Smooth muscle cell (in vitro differentiated cells): ENCODE measurements at regions not wholly inside any gene's neighbourhood (a gene's known extent, or its start where the extent isn't known, plus 50 kb on each side); places are given as distances from the start of the nearest gene placed in this dataset.

Experiments used
- DNase-seq: peaks from one replicate; lab custom pipeline; 2025; ENCODE audit not compliant: unreplicated experiment; lab: John Stamatoyannopoulos, UW
- H2AFZ ChIP-seq: fragments of 200-600 bp; sonication (generic); 2 replicates; pipeline ENCODE4 v1.6.0; 2016; ENCODE audit warnings: antibody characterized with exemption, low read depth, mild to moderate bottlenecking
- H3F3A ChIP-seq: fragments of 200-600 bp; sonication (generic); 2 replicates; pipeline ENCODE4 v1.6.0; 2017; ENCODE audit warnings: antibody characterized with exemption, low read depth
- H3K27ac ChIP-seq: fragments of 200-600 bp; sonication (generic); 2 replicates; pipeline ENCODE4 v1.5.1; 2016; ENCODE audit warnings: low read depth, mild to moderate bottlenecking
- H3K27me3 ChIP-seq: fragments of 200-600 bp; sonication (generic); 2 replicates; pipeline ENCODE4 v1.6.1; 2016; ENCODE audit warnings: low read depth, mild to moderate bottlenecking
- H3K36me3 ChIP-seq: fragments of 200-600 bp; sonication (generic); 2 replicates; pipeline ENCODE4 v1.5.1; 2016; ENCODE audit warnings: low read depth
- H3K4me1 ChIP-seq: fragments of 200-600 bp; sonication (generic); 2 replicates; pipeline ENCODE4 v1.5.1; 2016; ENCODE audit warnings: low read depth
- H3K4me2 ChIP-seq: fragments of 200-600 bp; sonication (generic); 2 replicates; pipeline ENCODE4 v1.6.0; 2016; ENCODE audit warnings: mild to moderate bottlenecking
- H3K4me3 ChIP-seq: fragments of 200-600 bp; sonication (generic); 2 replicates; pipeline ENCODE4 v1.5.1; 2016; ENCODE audit warnings: mild to moderate bottlenecking
- H3K79me2 ChIP-seq: fragments of 200-600 bp; sonication (generic); 2 replicates; pipeline ENCODE4 v1.6.0; 2016; ENCODE audit warnings: low read depth, mild to moderate bottlenecking
- H3K9ac ChIP-seq: fragments of 200-600 bp; sonication (generic); 2 replicates; pipeline ENCODE4 v1.6.0; 2016; ENCODE audit warnings: low read depth
- H3K9me3 ChIP-seq: fragments of 200-600 bp; sonication (generic); replicated peaks from 2 replicates; pipeline ENCODE4 v1.5.1; 2016; ENCODE audit warnings: low read depth
- H4K20me1 ChIP-seq: fragments of 200-600 bp; sonication (generic); 2 replicates; pipeline ENCODE4 v1.6.0; 2016; ENCODE audit warnings: low read depth
- WGBS: methylation state at CpG from one replicate; pipeline ENCODE4 v1.1.7; 2016; ENCODE audit warnings: low lambda C conversion rate; 5-methylcytosine and 5-hydroxymethylcytosine counted together
- TF ChIP-seq, protein P1 (sequence below): fragments of 200-600 bp; sonication (generic); IDR thresholded peaks from 2 replicates; pipeline ENCODE4 v1.5.1; 2017; ENCODE audit warnings: borderline replicate concordance, mild to moderate bottlenecking, antibody characterized with exemption; ENCODE audit not compliant: insufficient read depth, poor library complexity, severe bottlenecking

DNA sequence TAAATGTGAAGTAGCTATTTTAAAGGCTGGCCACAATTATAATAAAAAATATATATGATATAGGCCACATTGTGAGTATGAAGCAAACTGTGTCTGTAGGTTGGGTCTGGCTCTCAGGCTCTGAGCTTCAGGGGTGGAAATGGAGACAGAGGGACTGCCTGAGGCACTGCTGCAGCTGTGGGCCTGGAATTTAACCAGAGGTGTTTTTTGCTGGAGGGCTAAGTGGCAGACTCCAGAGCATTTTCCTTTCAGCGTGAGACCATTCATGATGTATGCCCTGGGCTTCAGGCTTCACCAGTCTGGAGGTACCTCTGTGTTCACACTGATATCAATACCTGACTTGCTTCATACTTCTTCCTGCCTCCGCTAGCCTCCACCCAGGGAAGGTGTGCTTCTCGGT lies 64.9 kb upstream of the IL12B start:
- Histone ChIP-seq H3K79me2 (no peaks in the 10 kb centered on the region), H3F3A (no peaks in the 10 kb centered on the region), H3K36me3 (no peaks in the 10 kb centered on the region), H2AFZ (no peak overlapping the region), H3K4me2 (no peak overlapping the region), H3K9me3 (no peaks in the 10 kb centered on the region), H4K20me1 (no peaks in the 10 kb centered on the region), H3K27ac (no peak overlapping the region), H3K9ac (no peak overlapping the region), H3K4me1 (no peaks in the 10 kb centered on the region), H3K27me3 (no peaks in the 10 kb centered on the region), H3K4me3 (no peak overlapping the region)
- DNase-seq: no peak
- WGBS: 84% methylated on average over 3 of the region's 3 CpGs
- TF ChIP-seq, protein P1, sequence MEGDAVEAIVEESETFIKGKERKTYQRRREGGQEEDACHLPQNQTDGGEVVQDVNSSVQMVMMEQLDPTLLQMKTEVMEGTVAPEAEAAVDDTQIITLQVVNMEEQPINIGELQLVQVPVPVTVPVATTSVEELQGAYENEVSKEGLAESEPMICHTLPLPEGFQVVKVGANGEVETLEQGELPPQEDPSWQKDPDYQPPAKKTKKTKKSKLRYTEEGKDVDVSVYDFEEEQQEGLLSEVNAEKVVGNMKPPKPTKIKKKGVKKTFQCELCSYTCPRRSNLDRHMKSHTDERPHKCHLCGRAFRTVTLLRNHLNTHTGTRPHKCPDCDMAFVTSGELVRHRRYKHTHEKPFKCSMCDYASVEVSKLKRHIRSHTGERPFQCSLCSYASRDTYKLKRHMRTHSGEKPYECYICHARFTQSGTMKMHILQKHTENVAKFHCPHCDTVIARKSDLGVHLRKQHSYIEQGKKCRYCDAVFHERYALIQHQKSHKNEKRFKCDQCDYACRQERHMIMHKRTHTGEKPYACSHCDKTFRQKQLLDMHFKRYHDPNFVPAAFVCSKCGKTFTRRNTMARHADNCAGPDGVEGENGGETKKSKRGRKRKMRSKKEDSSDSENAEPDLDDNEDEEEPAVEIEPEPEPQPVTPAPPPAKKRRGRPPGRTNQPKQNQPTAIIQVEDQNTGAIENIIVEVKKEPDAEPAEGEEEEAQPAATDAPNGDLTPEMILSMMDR: no peak

DNA sequence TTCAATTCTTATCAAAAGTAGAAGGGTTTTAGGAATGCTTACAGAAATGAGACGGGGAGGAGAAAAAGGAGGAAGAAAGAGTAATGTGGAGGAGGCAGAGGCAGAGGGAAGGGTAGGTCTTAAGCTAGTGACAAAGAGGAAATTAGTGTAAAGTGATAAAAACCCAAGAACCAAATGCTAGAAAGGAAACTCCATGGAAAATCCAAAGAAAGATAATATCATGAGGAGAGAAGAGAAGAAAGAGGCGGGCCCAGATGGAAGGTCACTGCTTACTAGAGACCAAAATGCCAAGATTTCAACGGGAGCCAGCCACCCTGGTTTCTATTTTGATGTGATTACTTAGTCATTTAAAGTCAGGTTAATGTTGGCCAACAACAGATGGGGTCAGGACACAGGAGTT lies 68.6 kb upstream of the IL12B start:
- H2AFZ ChIP-seq: no peak overlapping the region
- H4K20me1 ChIP-seq: no peaks in the 10 kb centered on the region
- H3F3A ChIP-seq: no peaks in the 10 kb centered on the region
- H3K79me2 ChIP-seq: no peaks in the 10 kb centered on the region
- TF ChIP-seq, protein P1: no peak
- H3K4me2 ChIP-seq: no peak overlapping the region
- 81% methylated on average over 3 of the region's 3 CpGs for WGBS
- no peak overlapping the region for H3K4me3 ChIP-seq
- H3K4me1 ChIP-seq: no peaks in the 10 kb centered on the region
- no peaks in the 10 kb centered on the region for H3K36me3 ChIP-seq
- H3K9ac ChIP-seq: no peak overlapping the region
- no peaks in the 10 kb centered on the region for H3K9me3 ChIP-seq
- DNase-seq: no peak
- no peak overlapping the region for H3K27ac ChIP-seq
- no peaks in the 10 kb centered on the region for H3K27me3 ChIP-seq

DNA sequence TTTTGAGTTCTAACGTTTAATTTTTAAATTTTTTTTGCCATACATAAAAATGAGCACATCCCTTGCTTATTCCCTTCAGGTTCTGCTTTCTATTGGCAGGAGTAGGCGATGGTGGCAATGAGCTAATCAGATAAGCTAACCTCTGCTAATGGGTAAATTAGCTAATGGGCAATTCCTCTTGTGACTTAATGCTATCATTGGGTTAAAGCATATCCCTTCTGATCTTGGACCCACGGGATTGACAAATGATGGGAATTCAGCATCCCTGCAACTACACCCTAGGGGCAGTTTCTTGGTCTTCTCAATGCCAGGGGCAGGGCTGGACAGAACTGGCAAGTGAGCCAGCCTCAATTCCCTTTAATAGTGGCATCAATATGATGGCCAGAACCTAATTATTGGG lies 70.2 kb upstream of the IL12B start:
- Histone ChIP-seq H3K4me1 (no peaks in the 10 kb centered on the region), H3K4me3 (no peak overlapping the region), H3K9ac (no peak overlapping the region), H3K27ac (no peak overlapping the region), H3K27me3 (peaks cover 5% of the 10 kb centered on the region), H3K79me2 (no peaks in the 10 kb centered on the region), H4K20me1 (no peaks in the 10 kb centered on the region), H3K4me2 (no peak overlapping the region), H3K9me3 (no peaks in the 10 kb centered on the region), H3F3A (no peaks in the 10 kb centered on the region), H3K36me3 (no peaks in the 10 kb centered on the region), H2AFZ (no peak overlapping the region)
- 57% methylated on average over 3 of the region's 3 CpGs for WGBS
- no peak for DNase-seq
- TF ChIP-seq, protein P1: no peak

DNA sequence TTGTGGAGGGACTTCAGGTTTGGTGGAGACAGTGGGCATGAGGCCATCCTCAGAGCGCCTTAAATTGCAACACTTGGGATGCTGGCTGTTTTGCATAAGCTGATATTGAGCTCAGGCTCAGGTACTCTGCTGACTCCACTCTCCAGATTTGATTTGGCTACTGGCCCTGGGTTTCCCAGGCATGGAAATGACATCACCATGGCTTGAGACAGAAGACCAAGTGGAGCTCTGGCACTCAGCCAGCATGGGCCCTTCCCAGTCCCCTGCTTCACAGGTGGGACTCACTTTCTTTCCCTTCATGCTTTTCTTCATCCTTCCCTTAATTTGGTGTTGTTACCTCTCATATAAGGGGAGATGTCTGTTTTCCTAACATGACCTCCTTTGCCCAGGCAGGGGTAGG lies 72.0 kb upstream of the IL12B start:
- H3K27ac ChIP-seq: no peak overlapping the region

More for the DNA sequence above, 72.0 kb upstream of the IL12B start:
- H3K4me3 ChIP-seq: no peak overlapping the region
- H3K27me3 ChIP-seq: peaks cover 5% of the 10 kb centered on the region
- TF ChIP-seq, protein P1: no peak
- H3K9me3 ChIP-seq: no peaks in the 10 kb centered on the region
- H4K20me1 ChIP-seq: no peaks in the 10 kb centered on the region
- no peaks in the 10 kb centered on the region for H3K4me1 ChIP-seq
- WGBS: 82% methylated on average over 1 of the region's 1 CpG
- H3F3A ChIP-seq: no peaks in the 10 kb centered on the region
- no peak for DNase-seq
- no peaks in the 10 kb centered on the region for H3K36me3 ChIP-seq
- H2AFZ ChIP-seq: no peak overlapping the region
- H3K9ac ChIP-seq: no peak overlapping the region
- H3K4me2 ChIP-seq: no peak overlapping the region
- H3K79me2 ChIP-seq: no peaks in the 10 kb centered on the region
